B cell (primary cell): ENCODE measurements at regions not wholly inside any gene's neighbourhood (a gene's known extent, or its start where the extent isn't known, plus 50 kb on each side); places are given as distances from the start of the nearest gene placed in this dataset.

Experiments
- ATAC-seq: fragments of 200-7000 bp; cut with Tn5 transposase; one replicate; pipeline ENCODE4 v1.10.0; 2021; ENCODE audit warnings: low read depth, mild to moderate bottlenecking, moderate number of reproducible peaks, moderate library complexity
- CTCF ChIA-PET: fragments of 350-600 bp; sonication (Branson Sonifier 250); formaldehyde crosslinking; loops from one replicate; lab custom pipeline; 2021; ENCODE audit warnings: antibody characterized with exemption, inconsistent platforms; lab: Charles Lee
- POLR2A ChIA-PET: fragments of 350-600 bp; sonication (Branson Sonifier 250); formaldehyde crosslinking; loops from one replicate; lab custom pipeline; 2021; ENCODE audit warnings: antibody characterized with exemption; lab: Charles Lee
- DNase-seq: peaks from one replicate; pipeline ENCODE4 v3.0.0; 2013
- H2AFZ ChIP-seq: 2 replicates; pipeline ENCODE4 v1.6.1; 2012; ENCODE audit warnings: mild to moderate bottlenecking, low read depth, low read length; ENCODE audit not compliant: insufficient read depth, poor library complexity, severe bottlenecking
- H3K27ac ChIP-seq, 2 donors: 1 replicate in 1 of 2; 2 replicates in 1 of 2; pipeline ENCODE4 v1.5.1; 2012 to 2013; ENCODE audit warnings: low read length in 2 of 2, mild to moderate bottlenecking in 2 of 2, moderate library complexity in 1 of 2
- H3K27me3 ChIP-seq, 4 experiments: fragments of 200-600 bp in 1 of 4; sonication (generic) in 1 of 4; replicated peaks in 1 of 4; 1 replicate in 2 of 4; 2 replicates in 2 of 4; pipeline versions ENCODE4 v1.6.1 to v1.7.0; 2013 to 2016; ENCODE audit warnings: low read length in 3 of 4, mild to moderate bottlenecking in 2 of 4, mixed read lengths in 1 of 4, moderate library complexity in 1 of 4; ENCODE audit not compliant: insufficient read depth in 4 of 4, control insufficient read depth in 3 of 4; ENCODE audit errors: control extremely low read depth in 1 of 4
- H3K36me3 ChIP-seq, 2 experiments: replicated peaks in 1 of 2; 1 replicate in 1 of 2; 2 replicates in 1 of 2; pipeline versions ENCODE4 v1.6.1 to v1.7.1; 2013; ENCODE audit warnings: low read length in 1 of 2; ENCODE audit not compliant: insufficient read depth in 2 of 2, control insufficient read depth in 1 of 2; ENCODE audit errors: control extremely low read depth in 1 of 2, extremely low read depth in 1 of 2
- H3K4me1 ChIP-seq, 2 donors: fragments of 200-600 bp in 1 of 2; sonication (generic) in 1 of 2; 1 replicate in 1 of 2; 2 replicates in 1 of 2; pipeline versions ENCODE4 v1.5.1 to v1.6.1; 2013 to 2017; ENCODE audit warnings: low read length in 2 of 2; ENCODE audit not compliant: control insufficient read depth in 2 of 2, insufficient read depth in 2 of 2
- H3K4me2 ChIP-seq: replicated peaks from 2 replicates; pipeline ENCODE3; 2012; ENCODE audit warnings: mild to moderate bottlenecking, low read depth, low read length; ENCODE audit not compliant: poor library complexity, severe bottlenecking
- H3K4me3 ChIP-seq, 5 experiments: fragments of 200-600 bp in 1 of 5; sonication (generic) in 1 of 5; 1 replicate in 3 of 5; 2 replicates in 2 of 5; pipeline versions ENCODE4 v1.5.1 to v1.7.0; 2011 to 2016; ENCODE audit warnings: low read length in 4 of 5, mild to moderate bottlenecking in 4 of 5, low read depth in 2 of 5, control low read depth in 1 of 5, moderate library complexity in 1 of 5; ENCODE audit not compliant: insufficient read depth in 1 of 5; ENCODE audit errors: control extremely low read depth in 1 of 5, extremely low read depth in 1 of 5
- H3K79me2 ChIP-seq: fragments of 200-600 bp; sonication (generic); one replicate; pipeline ENCODE4 v1.6.0; 2016; ENCODE audit warnings: low read length; ENCODE audit not compliant: control insufficient read depth, insufficient read depth
- H3K9ac ChIP-seq: fragments of 200-600 bp; sonication (generic); 2 replicates; pipeline ENCODE4 v1.6.1; 2017; ENCODE audit warnings: mild to moderate bottlenecking, low read length, moderate library complexity
- H3K9me3 ChIP-seq, 3 donors: one replicate each; pipeline versions ENCODE4 v1.6.1 to v1.7.1; 2013; ENCODE audit warnings: low read length in 2 of 3; ENCODE audit not compliant: control insufficient read depth in 2 of 3, insufficient read depth in 1 of 3; ENCODE audit errors: control extremely low read depth in 1 of 3
- H4K20me1 ChIP-seq: 2 replicates; pipeline ENCODE4 v1.6.0; 2012; ENCODE audit warnings: mild to moderate bottlenecking, low read length; ENCODE audit not compliant: insufficient read depth, control insufficient read depth, poor library complexity, severe bottlenecking
- H3K27ac Mint-ChIP-seq: one replicate; pipeline ENCODE4 v1.8.0; 2021; ENCODE audit warnings: mixed read lengths
- H3K27me3 Mint-ChIP-seq: one replicate; pipeline ENCODE4 v1.8.0; 2021; ENCODE audit warnings: mixed read lengths
- H3K4me1 Mint-ChIP-seq: one replicate; pipeline ENCODE4 v1.8.0; 2021; ENCODE audit warnings: mixed read lengths
- H3K4me3 Mint-ChIP-seq: one replicate; pipeline ENCODE4 v1.8.0; 2021; ENCODE audit warnings: mixed read lengths
- H3K9me3 Mint-ChIP-seq: one replicate; pipeline ENCODE4 v1.8.0; 2022; ENCODE audit warnings: mixed read lengths; ENCODE audit not compliant: insufficient read depth
- CTCF ChIP-seq: fragments of 200-600 bp; IDR thresholded peaks from one replicate; pipeline ENCODE4 v1.8.0; 2022; ENCODE audit warnings: antibody characterized with exemption, mild to moderate bottlenecking
- EZH2 ChIP-seq: IDR thresholded peaks from 2 replicates; pipeline ENCODE4 v1.6.1; 2012; ENCODE audit warnings: borderline replicate concordance, low read depth, mild to moderate bottlenecking, moderate library complexity, low read length; ENCODE audit not compliant: insufficient read depth, poor library complexity, severe bottlenecking
- WGBS: methylation state at CpG from one replicate; pipeline ENCODE4 v1.1.5; 2013; ENCODE audit warnings: missing lambda C conversion rate; ENCODE audit not compliant: insufficient coverage; 5-methylcytosine and 5-hydroxymethylcytosine counted together
- intact Hi-C: fragments of 100-400 bp; cut with micrococcal nuclease; formaldehyde crosslinking; loops from one replicate; pipeline ENCODE4 v1.10.0; 2022

GRCh38 chr4:11328401-11328800 lies 100.3 kb downstream of the HS3ST1 start:
- no CpG with 5 or more reads among the region's 2 CpGs for WGBS
- intact Hi-C loops = no loop called here
- Histone ChIP-seq H3K79me2 (no peaks in the 10 kb centered on the region), H3K4me2 (no peak overlapping the region), H3K9ac (no peak overlapping the region), H3K9me3 (peaks cover 0 to 8% (median 8%) of the 10 kb centered on the region in 3 donors), H3K27me3 (no peaks in the 10 kb centered on the region), H2AFZ (no peak overlapping the region), H4K20me1 (no peaks in the 10 kb centered on the region), H3K4me3 (no peak overlapping the region), H3K27ac (no peak overlapping the region), H3K4me1 (peaks cover 4 to 6% of the 10 kb centered on the region in 2 donors), H3K36me3 (no peaks in the 10 kb centered on the region)
- TF ChIP-seq EZH2 = no peak
- TF ChIP-seq CTCF = no peak
- ChIA-PET POLR2A (no interaction called here), CTCF (no interaction called here)
- no peak overlapping the region for H3K4me3 Mint-ChIP-seq
- no peak overlapping the region for H3K27ac Mint-ChIP-seq
- no peaks in the 10 kb centered on the region for H3K27me3 Mint-ChIP-seq
- peaks cover 5% of the 10 kb centered on the region for H3K4me1 Mint-ChIP-seq
- ATAC-seq (no peak), DNase-seq (no peak)
- H3K9me3 Mint-ChIP-seq = peaks cover 2% of the 10 kb centered on the region

GRCh38 chr4:11326021-11326420 lies 102.7 kb downstream of the HS3ST1 start:
- Mint-ChIP-seq H3K4me3 (no peak overlapping the region), H3K4me1 (peaks cover 5% of the 10 kb centered on the region), H3K9me3 (peaks cover 9% of the 10 kb centered on the region), H3K27me3 (no peaks in the 10 kb centered on the region), H3K27ac (no peak overlapping the region)
- Histone ChIP-seq H3K36me3 (no peaks in the 10 kb centered on the region), H3K79me2 (no peaks in the 10 kb centered on the region), H3K4me1 (peaks cover 4 to 6% of the 10 kb centered on the region in 2 donors), H2AFZ (no peak overlapping the region), H3K27me3 (no peaks in the 10 kb centered on the region), H3K9ac (no peak overlapping the region), H3K4me2 (no peak overlapping the region), H3K4me3 (no peak overlapping the region), H3K9me3 (peaks cover 2 to 15% (median 12%) of the 10 kb centered on the region in 3 donors), H4K20me1 (no peaks in the 10 kb centered on the region), H3K27ac (no peak overlapping the region)
- intact Hi-C loops = no loop called here
- DNase-seq (no peak), ATAC-seq (no peak)
- TF ChIP-seq EZH2 (no peak), CTCF (no peak)
- ChIA-PET POLR2A (no interaction called here), CTCF (no interaction called here)
- WGBS = 0% methylated on average over 1 of the region's 2 CpGs
